K562 (cell line): ENCODE measurements at regions not wholly inside any gene's neighbourhood (a gene's known extent, or its start where the extent isn't known, plus 50 kb on each side); places are given as distances from the start of the nearest gene placed in this dataset.

Experiments
- ATAC-seq: fragments of 200-7000 bp; cut with Tn5 transposase; 3 replicates; pipeline ENCODE4 v1.9.1; 2020; ENCODE audit warnings: moderate library complexity
- BruUV-seq: library from RNA; stranded (reverse); fragments of 400-500 nt; replicated peaks from 2 replicates; lab custom pipeline; 2021; lab: Mats Ljungman, UMichigan
- CTCF ChIA-PET: fragments of 300-600 bp; formaldehyde crosslinking; extraction: SDS; loops from one replicate; lab custom pipeline; 2021; ENCODE audit warnings: low intra/inter-chr PET ratio; lab: Yijun Ruan, JAX
- POLR2A ChIA-PET: fragments of 300-600, 350-650 bp; sonication (Branson Sonifier 250); formaldehyde crosslinking; extraction: SDS; loops from one replicate; lab custom pipeline; 2021; ENCODE audit warnings: antibody characterized with exemption, inconsistent platforms; lab: Yijun Ruan, JAX
- DNase-seq, 4 experiments: peaks; one replicate each; pipeline versions ENCODE4 v3.0.0 to v3.0.0-alpha.2; 2011 to 2018; ENCODE audit warnings: low spot score in 3 of 4, mixed read lengths in 3 of 4; ENCODE audit errors: extremely low read depth in 1 of 4
- FAIRE-seq: peaks from 2 replicates; lab custom pipeline; 2011; peaks lifted over from hg19 to GRCh38; lab: Jason Lieb, UNC
- H2AFZ ChIP-seq: 2 replicates; pipeline ENCODE4 v1.6.0; 2011; ENCODE audit warnings: low read depth, low read length, control low read depth, inconsistent platforms
- H3K27ac ChIP-seq: fragments of 200-600 bp; 3 replicates; pipeline ENCODE4 v1.8.0; 2011; ENCODE audit warnings: low read depth, mild to moderate bottlenecking, control low read depth, inconsistent platforms, low read length, moderate library complexity, mixed read lengths; ENCODE audit errors: extremely low read depth
- H3K27me3 ChIP-seq, 2 experiments: fragments of 300-600 bp in 1 of 2; 2 replicates in 1 of 2; 3 replicates in 1 of 2; pipeline versions ENCODE4 v1.6.0 to v1.8.0; 2011; ENCODE audit warnings: inconsistent platforms in 2 of 2, low read length in 2 of 2, mild to moderate bottlenecking in 1 of 2, mixed read lengths in 1 of 2, moderate library complexity in 1 of 2; ENCODE audit not compliant: control insufficient read depth in 2 of 2, insufficient read depth in 2 of 2
- H3K36me3 ChIP-seq: fragments of 300-600 bp; 3 replicates; pipeline ENCODE4 v1.8.0; 2011; ENCODE audit warnings: mild to moderate bottlenecking, low read length, inconsistent platforms; ENCODE audit not compliant: control insufficient read depth, insufficient read depth
- H3K4me1 ChIP-seq, 2 experiments: fragments of 200-600 bp in 1 of 2; replicated peaks in 1 of 2; 2 replicates in 1 of 2; 3 replicates in 1 of 2; pipeline versions ENCODE4 v1.5.1 to v1.8.0; 2011; ENCODE audit warnings: inconsistent platforms in 2 of 2, low read length in 2 of 2, mild to moderate bottlenecking in 1 of 2, mixed read lengths in 1 of 2, moderate library complexity in 1 of 2; ENCODE audit not compliant: control insufficient read depth in 2 of 2, insufficient read depth in 2 of 2
- H3K4me2 ChIP-seq: 2 replicates; pipeline ENCODE4 v1.6.1; 2011; ENCODE audit warnings: low read length, control low read depth, inconsistent platforms, mixed read lengths; ENCODE audit not compliant: insufficient read depth
- H3K4me3 ChIP-seq: fragments of 200-600 bp; sonication (generic), shearing (Covaris generic); 2 replicates; pipeline ENCODE4 v1.5.1; 2016; ENCODE audit warnings: control low read depth, inconsistent platforms
- H3K79me2 ChIP-seq: fragments of 200-600 bp; 3 replicates; pipeline ENCODE4 v1.8.0; 2011; ENCODE audit warnings: low read length, inconsistent platforms; ENCODE audit not compliant: control insufficient read depth, insufficient read depth
- H3K9ac ChIP-seq, 2 experiments: 2 replicates each; pipeline versions ENCODE4 v1.6.0 to v1.6.1; 2011; ENCODE audit warnings: low read depth in 2 of 2, low read length in 2 of 2, control low read depth in 1 of 2, inconsistent platforms in 1 of 2, mild to moderate bottlenecking in 1 of 2, mixed read lengths in 1 of 2; ENCODE audit not compliant: insufficient read depth in 1 of 2
- H3K9me1 ChIP-seq: one replicate; pipeline ENCODE4 v1.6.0; 2011; ENCODE audit warnings: inconsistent platforms, mild to moderate bottlenecking, low read length, moderate library complexity; ENCODE audit not compliant: control insufficient read depth, insufficient read depth
- H3K9me3 ChIP-seq: replicated peaks from 2 replicates; pipeline ENCODE4 v1.5.1; 2011; ENCODE audit warnings: low read depth, low read length, inconsistent platforms; ENCODE audit not compliant: control insufficient read depth, insufficient read depth
- H4K20me1 ChIP-seq: replicated peaks from 2 replicates; pipeline ENCODE4 v1.6.1; 2011; ENCODE audit warnings: low read length, inconsistent platforms, mixed read lengths; ENCODE audit not compliant: control insufficient read depth, insufficient read depth
- ELF4 ChIP-seq: fragments of 450-650 bp; formaldehyde crosslinking; IDR thresholded peaks from 2 replicates; pipeline ENCODE4 v1.4.0; 2022; ENCODE audit warnings: missing genetic modification characterization
- FOXM1 ChIP-seq, 2 experiments: fragments of 450-650 bp in 1 of 2; sonication (generic) in 1 of 2; formaldehyde crosslinking in 1 of 2; IDR thresholded peaks; 2 replicates each; pipeline versions ENCODE4 v1.6.1 to v1.9.0; 2017 to 2022; ENCODE audit warnings: low read depth in 2 of 2, mild to moderate bottlenecking in 2 of 2, missing genetic modification reagents in 1 of 2, moderate library complexity in 1 of 2
- HMG20A ChIP-seq: fragments of 450-650 bp; formaldehyde crosslinking; conservative IDR thresholded peaks from 2 replicates; pipeline ENCODE4 v1.4.0; 2020; ENCODE audit warnings: mild to moderate bottlenecking, mixed read lengths
- KDM2B ChIP-seq: fragments of 250-450 bp; sonication (Bioruptor Pico); IDR thresholded peaks from 2 replicates; pipeline ENCODE4 v1.8.0; 2021; ENCODE audit warnings: mild to moderate bottlenecking, moderate library complexity
- ZBTB11 ChIP-seq, 3 experiments: fragments of 200-800 bp in 1 of 3; fragments of 250-450 bp in 1 of 3; fragments of 450-650 bp in 1 of 3; sonication (Bioruptor Pico) in 1 of 3; sonication (Bioruptor generic) in 1 of 3; formaldehyde crosslinking in 1 of 3; IDR thresholded peaks; 2 replicates each; pipeline versions ENCODE4 v1.6.1 to v1.8.0; 2016 to 2022; ENCODE audit warnings: mild to moderate bottlenecking in 2 of 3, missing genetic modification characterization in 2 of 3, missing compliant biosample characterization in 1 of 3, moderate library complexity in 1 of 3
- ZNF143 ChIP-seq: sonication (generic); formaldehyde crosslinking; IDR thresholded peaks from 2 replicates; pipeline ENCODE4 v1.9.0; 2022; ENCODE audit warnings: mild to moderate bottlenecking, missing genetic modification reagents
- WGBS: fragments of 100-300 bp; shearing (Covaris generic); methylation state at CpG from one replicate; pipeline ENCODE4 v1.1.6; 2016; ENCODE audit warnings: low coverage, mixed read lengths; ENCODE audit not compliant: insufficient coverage; ENCODE audit errors: missing lambda C conversion rate; 5-methylcytosine and 5-hydroxymethylcytosine counted together
- in situ Hi-C: fragments of 300-500 bp; cut with MboI; formaldehyde crosslinking; loops from 4 replicates; pipeline ENCODE4 v1.15.0; 2018; ENCODE audit warnings: inconsistent platforms, mixed read lengths
- intact Hi-C: fragments of 100-400 bp; cut with micrococcal nuclease; formaldehyde crosslinking; loops from 2 replicates; pipeline ENCODE4 v1.14.2; 2022
- TF ChIP-seq, protein P1 (sequence below): fragments of 450-650 bp; IDR thresholded peaks from 2 replicates; pipeline ENCODE4 v1.6.1; 2016; ENCODE audit warnings: mild to moderate bottlenecking, moderate library complexity

DNA sequence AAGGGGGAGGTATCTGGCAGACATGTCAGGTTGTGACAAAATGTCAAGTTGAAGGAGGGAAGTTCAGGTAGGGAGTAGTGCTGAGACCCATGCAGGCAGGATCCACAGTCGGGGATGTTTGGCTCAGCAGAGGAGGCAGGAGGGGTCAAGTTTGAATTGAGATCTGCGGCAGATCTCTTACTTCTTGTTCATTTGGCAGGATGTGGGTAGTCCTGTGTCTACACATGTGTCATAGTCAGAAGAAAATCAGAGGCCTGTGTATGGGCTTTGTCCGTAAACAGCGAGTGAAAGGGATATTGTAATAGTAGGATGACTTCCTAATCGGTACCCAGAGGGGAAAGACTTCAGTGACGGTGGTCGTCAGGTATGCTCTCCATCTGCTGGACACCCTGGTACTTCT, 203.8 kb upstream of the MTPN start:
- Histone ChIP-seq H3K4me1 (no peaks in the 10 kb centered on the region; a peak in 1 of 5 replicates), H3K4me2 (no peak overlapping the region), H3K9me1 (no peaks in the 10 kb centered on the region), H3K27me3 (no peaks in the 10 kb centered on the region), H3K4me3 (no peak overlapping the region), H3K9me3 (no peaks in the 10 kb centered on the region), H3K27ac (no peak overlapping the region), H2AFZ (no peak overlapping the region), H3K79me2 (no peaks in the 10 kb centered on the region), H4K20me1 (no peaks in the 10 kb centered on the region), H3K9ac (no peak overlapping the region), H3K36me3 (peaks cover 15% of the 10 kb centered on the region; the same call in 1 of the 3 replicates)
- no peak for FAIRE-seq
- no peak for ATAC-seq
- in situ Hi-C loops (no loop called here), intact Hi-C loops (loop anchor here (10.0 kb wide), 1 partner anchor 376 kb away; no protein-coding TSS in a partner anchor)
- POLR2A ChIA-PET = no interaction called here
- DNase-seq = no peak
- WGBS = 56% methylated on average over 7 of the region's 7 CpGs
- BruUV-seq = no TSS peak
- CTCF ChIA-PET = no interaction called here
- TF ChIP-seq ZNF143 (no peak), HMG20A (no peak), ZBTB11 (CRISPR knock-in tag; IDR thresholded peaks at IDR 0.05) (no peak), FOXM1 (IDR thresholded peaks at IDR 0.05; ENCODE audit: low read depth) (no peak), FOXM1 (CRISPR knock-in tag; IDR thresholded peaks at IDR 0.05; ENCODE audit: low read depth) (no peak), KDM2B (CRISPR knock-in tag) (no peak), ELF4 (no peak)
- TF ChIP-seq, protein P1, sequence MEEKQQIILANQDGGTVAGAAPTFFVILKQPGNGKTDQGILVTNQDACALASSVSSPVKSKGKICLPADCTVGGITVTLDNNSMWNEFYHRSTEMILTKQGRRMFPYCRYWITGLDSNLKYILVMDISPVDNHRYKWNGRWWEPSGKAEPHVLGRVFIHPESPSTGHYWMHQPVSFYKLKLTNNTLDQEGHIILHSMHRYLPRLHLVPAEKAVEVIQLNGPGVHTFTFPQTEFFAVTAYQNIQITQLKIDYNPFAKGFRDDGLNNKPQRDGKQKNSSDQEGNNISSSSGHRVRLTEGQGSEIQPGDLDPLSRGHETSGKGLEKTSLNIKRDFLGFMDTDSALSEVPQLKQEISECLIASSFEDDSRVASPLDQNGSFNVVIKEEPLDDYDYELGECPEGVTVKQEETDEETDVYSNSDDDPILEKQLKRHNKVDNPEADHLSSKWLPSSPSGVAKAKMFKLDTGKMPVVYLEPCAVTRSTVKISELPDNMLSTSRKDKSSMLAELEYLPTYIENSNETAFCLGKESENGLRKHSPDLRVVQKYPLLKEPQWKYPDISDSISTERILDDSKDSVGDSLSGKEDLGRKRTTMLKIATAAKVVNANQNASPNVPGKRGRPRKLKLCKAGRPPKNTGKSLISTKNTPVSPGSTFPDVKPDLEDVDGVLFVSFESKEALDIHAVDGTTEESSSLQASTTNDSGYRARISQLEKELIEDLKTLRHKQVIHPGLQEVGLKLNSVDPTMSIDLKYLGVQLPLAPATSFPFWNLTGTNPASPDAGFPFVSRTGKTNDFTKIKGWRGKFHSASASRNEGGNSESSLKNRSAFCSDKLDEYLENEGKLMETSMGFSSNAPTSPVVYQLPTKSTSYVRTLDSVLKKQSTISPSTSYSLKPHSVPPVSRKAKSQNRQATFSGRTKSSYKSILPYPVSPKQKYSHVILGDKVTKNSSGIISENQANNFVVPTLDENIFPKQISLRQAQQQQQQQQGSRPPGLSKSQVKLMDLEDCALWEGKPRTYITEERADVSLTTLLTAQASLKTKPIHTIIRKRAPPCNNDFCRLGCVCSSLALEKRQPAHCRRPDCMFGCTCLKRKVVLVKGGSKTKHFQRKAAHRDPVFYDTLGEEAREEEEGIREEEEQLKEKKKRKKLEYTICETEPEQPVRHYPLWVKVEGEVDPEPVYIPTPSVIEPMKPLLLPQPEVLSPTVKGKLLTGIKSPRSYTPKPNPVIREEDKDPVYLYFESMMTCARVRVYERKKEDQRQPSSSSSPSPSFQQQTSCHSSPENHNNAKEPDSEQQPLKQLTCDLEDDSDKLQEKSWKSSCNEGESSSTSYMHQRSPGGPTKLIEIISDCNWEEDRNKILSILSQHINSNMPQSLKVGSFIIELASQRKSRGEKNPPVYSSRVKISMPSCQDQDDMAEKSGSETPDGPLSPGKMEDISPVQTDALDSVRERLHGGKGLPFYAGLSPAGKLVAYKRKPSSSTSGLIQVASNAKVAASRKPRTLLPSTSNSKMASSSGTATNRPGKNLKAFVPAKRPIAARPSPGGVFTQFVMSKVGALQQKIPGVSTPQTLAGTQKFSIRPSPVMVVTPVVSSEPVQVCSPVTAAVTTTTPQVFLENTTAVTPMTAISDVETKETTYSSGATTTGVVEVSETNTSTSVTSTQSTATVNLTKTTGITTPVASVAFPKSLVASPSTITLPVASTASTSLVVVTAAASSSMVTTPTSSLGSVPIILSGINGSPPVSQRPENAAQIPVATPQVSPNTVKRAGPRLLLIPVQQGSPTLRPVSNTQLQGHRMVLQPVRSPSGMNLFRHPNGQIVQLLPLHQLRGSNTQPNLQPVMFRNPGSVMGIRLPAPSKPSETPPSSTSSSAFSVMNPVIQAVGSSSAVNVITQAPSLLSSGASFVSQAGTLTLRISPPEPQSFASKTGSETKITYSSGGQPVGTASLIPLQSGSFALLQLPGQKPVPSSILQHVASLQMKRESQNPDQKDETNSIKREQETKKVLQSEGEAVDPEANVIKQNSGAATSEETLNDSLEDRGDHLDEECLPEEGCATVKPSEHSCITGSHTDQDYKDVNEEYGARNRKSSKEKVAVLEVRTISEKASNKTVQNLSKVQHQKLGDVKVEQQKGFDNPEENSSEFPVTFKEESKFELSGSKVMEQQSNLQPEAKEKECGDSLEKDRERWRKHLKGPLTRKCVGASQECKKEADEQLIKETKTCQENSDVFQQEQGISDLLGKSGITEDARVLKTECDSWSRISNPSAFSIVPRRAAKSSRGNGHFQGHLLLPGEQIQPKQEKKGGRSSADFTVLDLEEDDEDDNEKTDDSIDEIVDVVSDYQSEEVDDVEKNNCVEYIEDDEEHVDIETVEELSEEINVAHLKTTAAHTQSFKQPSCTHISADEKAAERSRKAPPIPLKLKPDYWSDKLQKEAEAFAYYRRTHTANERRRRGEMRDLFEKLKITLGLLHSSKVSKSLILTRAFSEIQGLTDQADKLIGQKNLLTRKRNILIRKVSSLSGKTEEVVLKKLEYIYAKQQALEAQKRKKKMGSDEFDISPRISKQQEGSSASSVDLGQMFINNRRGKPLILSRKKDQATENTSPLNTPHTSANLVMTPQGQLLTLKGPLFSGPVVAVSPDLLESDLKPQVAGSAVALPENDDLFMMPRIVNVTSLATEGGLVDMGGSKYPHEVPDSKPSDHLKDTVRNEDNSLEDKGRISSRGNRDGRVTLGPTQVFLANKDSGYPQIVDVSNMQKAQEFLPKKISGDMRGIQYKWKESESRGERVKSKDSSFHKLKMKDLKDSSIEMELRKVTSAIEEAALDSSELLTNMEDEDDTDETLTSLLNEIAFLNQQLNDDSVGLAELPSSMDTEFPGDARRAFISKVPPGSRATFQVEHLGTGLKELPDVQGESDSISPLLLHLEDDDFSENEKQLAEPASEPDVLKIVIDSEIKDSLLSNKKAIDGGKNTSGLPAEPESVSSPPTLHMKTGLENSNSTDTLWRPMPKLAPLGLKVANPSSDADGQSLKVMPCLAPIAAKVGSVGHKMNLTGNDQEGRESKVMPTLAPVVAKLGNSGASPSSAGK = no peak
